HG03354 (cell line): ENCODE measurements at regions not wholly inside any gene's neighbourhood (a gene's known extent, or its start where the extent isn't known, plus 50 kb on each side); places are given as distances from the start of the nearest gene placed in this dataset.
A peak's percentile ranks its signal among the peaks of the same experiment; 100 is the strongest.

Experiments used
- ATAC-seq: cut with Tn5 transposase; IDR thresholded peaks from one replicate; pipeline ENCODE4 v1.9.1; 2021; ENCODE audit warnings: mild to moderate bottlenecking; ENCODE audit not compliant: unreplicated experiment, poor library complexity, severe bottlenecking

DNA sequence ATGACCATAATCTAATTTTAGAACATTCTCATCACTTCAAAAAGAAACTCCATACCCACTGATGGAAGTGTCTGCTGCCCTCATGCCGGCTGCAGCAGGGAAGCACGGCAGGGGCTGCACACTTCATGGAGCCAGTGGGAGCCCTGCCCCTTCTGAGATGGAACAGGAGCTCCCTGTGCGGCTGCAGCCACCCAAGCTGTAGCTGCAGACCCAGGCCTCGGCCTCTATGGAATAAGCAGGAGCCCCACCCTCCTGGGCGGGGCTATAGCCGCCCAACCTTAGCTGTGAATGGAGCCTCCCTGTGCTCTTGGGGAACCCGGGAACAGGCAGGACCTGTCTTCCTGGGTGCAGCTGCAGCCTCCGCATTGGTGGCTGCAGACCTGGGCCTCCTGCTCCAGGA is 128.5 kb downstream of the NUDT12 start:
- ATAC-seq = no peak

DNA sequence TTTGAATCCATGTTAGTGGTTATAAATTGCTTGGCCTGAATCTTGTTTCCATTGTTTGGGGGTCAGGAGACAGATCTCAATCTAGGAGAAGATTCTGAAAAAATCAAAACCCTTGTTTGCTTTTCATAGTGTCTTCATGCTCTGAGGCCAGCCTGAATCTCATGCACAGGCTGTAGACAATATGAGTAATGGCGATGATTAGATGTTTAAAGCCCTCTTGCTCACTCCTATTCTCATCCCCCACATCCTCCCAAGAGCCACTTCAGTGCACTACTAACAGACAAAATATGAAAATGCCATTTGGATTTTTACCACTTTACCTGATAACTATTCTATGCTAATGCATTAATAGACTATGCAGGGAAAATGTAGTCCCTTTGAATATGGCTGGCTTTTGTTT is 129.4 kb downstream of the NUDT12 start:
- no peak for ATAC-seq

DNA sequence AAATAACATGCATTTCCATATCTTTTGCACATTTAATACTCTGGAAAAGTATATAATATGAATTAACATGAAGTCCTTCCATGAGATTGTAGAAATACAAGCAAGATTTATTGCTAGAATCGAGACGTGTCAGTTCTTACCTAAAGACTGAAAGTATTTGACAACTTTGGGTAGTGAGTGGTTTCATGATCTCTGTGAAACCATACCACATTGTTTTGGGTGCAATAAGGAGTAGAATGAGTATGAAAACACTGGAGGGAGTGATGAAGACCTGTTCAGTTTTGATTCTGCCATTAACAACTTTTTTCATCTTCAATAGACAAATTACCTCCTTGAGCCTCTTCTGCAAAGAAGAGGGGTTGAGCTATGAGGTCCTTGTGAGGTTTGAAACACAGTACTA is 133.7 kb downstream of the NUDT12 start:
- no peak for ATAC-seq

- ATAC-seq = no peak
Measured at GRCh38 chr5:103428411-103428871, 134.1 kb downstream of the NUDT12 start.

- ATAC-seq = no peak
Measured at GRCh38 chr5:103427326-103427725, 135.3 kb downstream of the NUDT12 start.

GRCh38 chr5:103425686-103426454 is 136.7 kb downstream of the NUDT12 start:
- no peak for ATAC-seq

DNA sequence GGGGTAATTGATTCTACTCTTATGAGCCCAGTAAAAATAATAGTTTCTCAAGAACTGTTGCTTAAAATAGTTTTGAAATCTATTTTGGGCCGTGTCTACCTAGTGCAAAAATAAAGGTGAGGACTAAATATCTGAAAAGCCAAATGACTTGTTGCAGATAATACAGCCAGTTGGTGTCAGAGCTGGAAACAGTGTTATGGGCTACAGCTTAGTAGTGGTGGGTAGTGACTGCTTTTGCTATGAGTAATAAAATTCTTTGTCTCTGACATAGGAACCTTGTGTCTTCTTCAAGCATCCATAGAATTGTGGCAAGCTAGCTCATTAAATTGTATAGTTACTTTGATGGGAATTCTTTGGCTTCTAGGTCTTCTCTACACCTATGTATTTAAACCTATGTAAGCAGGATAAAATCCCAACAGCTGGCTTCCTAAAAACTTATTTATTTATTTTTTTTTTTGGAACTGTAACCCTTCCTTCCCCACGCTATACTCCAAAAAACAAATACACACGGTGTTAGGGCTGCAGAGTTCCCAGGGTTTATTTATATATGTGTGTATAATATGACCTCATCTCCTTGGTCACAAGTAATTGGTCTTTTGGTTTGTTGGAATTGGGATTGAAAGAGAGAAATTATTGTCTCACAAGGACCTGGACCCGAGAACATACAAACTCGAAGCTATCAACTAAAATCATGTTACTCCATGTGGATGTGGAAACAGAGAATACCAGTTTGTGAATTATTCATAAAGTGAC is 138.0 kb downstream of the NUDT12 start:
- ATAC-seq = no peak

DNA sequence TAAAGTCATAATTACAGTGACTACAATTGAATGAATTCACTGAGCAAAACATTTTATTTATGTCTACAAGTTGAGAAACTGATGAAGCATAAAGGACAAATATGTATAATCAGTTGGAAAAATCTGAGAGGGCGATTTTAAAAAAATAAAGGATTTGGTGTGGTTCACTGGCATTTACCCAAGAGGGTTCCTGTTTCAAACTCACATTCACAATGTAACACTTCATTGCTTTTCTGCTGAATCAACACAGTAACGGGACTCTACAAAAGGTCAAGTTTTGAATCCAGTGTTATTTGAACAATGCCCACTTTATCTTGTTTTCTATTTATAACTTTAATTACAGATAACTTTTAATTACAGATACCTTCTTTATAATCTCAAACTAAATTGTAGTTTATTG is 138.6 kb downstream of the NUDT12 start:
- ATAC-seq = no peak

- ATAC-seq = no peak
Measured at GRCh38 chr5:103422756-103423155, 139.8 kb downstream of the NUDT12 start.

- no peak for ATAC-seq
Measured at GRCh38 chr5:103414604-103415003, 148.0 kb downstream of the NUDT12 start.

DNA sequence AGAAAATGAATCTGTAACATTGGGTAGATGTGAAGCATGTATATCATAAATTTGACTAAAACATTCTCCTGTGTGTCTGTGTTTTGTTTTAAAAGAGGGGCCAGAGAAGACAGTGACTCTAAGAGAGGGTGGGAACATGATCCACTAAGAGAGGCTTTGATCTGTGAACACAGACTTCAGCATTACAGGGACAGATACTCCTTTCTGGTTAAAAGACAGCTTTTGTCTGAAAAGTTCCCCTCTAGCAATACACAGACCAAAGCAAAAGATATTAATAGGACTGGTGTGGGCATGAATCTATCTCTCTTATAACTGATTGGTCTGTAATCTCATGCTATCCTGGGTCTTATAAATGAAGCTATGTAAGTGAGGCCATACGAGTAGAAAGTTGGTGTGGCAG is 150.9 kb downstream of the NUDT12 start:
- ATAC-seq = no peak

DNA sequence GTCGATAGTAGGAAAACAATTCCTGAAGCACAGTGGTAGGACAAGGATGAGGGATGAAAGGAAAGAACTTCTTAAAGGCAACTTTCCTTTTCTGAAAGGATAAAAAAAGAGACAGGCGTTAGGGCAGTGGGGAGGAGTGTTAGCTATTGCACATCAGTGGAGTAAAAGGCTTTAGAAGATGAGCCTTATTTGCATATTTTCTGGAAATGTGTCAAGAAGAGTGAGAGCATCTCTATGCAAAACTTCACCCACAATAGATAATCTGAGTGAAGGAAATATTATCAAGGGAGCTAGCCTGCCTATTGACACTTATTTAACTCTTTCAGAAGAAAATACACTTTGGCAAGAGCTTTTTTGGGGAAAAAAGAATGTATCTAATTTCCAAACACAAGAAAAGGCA is 151.6 kb downstream of the MACIR start:
- ATAC-seq = peak; percentile 97

- ATAC-seq = no peak
Measured at GRCh38 chr5:103409013-103409670, 150.6 kb downstream of the MACIR start.

- peak; percentile 40 for ATAC-seq
Measured at GRCh38 chr5:103408408-103408807, 149.8 kb downstream of the MACIR start.

DNA sequence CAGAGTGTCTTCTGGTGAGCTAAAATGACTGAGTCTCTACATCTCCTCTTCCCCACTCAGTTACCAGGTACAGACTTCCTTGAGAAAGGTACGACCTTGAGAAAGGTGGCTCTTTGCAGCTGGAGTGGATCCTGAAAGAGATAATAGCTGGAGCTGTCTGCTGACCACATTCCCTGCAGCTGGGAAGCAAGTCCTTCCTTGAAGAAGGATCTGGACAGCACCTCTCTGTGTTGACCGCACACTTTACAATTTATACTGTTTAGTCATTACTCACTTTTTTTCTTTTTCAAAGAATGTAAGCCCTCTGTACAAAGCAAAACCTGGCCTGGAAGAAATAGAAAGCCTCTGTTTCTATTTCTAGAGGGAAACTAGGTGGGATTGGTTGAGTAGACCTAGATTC is 148.8 kb downstream of the MACIR start:
- no peak for ATAC-seq

DNA sequence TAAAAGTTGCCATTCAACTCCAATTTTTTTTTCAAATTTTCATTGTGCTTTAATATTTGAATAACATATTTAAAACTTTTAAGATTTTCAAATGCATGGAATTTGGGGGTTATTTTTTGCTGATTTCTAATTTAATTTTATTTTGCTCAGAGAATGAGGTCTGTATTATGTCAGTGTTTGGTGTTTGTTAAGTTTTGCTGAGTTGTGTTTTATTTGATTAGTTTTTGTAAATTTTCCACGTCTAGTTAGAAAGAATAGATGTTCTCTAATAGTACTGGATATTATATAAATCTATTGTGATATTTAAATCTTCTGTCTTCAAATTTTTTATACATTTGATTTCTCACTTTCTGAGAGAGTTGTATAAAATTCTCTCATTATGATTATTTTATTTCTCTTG is 145.9 kb downstream of the MACIR start:
- no peak for ATAC-seq

DNA sequence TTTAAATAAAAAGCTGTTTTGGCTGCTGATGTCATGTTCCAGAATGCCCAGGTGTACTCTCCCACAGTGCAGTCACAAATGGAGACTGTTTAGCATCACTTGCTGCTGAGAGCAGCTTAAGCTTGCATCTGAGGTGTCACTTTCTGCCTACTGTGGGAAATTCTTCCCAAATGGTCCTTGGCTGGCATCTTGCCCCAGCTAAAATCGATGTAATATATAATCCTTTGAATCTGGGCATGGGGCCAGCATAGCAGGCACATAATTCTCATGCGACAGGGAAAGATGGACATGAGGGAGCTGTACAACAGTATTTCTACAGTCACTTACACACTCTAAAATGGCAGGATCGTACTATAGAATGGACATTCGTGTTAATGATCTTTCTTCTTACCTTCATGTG is 144.3 kb downstream of the MACIR start:
- ATAC-seq = no peak

GRCh38 chr5:103397739-103398581 is 139.4 kb downstream of the MACIR start:
- no peak for ATAC-seq

GRCh38 chr5:103394676-103395075 is 136.1 kb downstream of the MACIR start:
- ATAC-seq = no peak
